HG03064 (cell line): ENCODE measurements at regions not wholly inside any gene's neighbourhood (a gene's known extent, or its start where the extent isn't known, plus 50 kb on each side); places are given as distances from the start of the nearest gene placed in this dataset.
"Not testable (repeated sequence)": the region's sequence is repeated elsewhere in the genome, so short reads cannot be mapped to it uniquely, and the experiment has no call there.

ENCODE experiments used
- ATAC-seq: cut with Tn5 transposase; IDR thresholded peaks from one replicate; pipeline ENCODE4 v1.9.1; 2021; ENCODE audit warnings: low read depth; ENCODE audit not compliant: unreplicated experiment

DNA sequence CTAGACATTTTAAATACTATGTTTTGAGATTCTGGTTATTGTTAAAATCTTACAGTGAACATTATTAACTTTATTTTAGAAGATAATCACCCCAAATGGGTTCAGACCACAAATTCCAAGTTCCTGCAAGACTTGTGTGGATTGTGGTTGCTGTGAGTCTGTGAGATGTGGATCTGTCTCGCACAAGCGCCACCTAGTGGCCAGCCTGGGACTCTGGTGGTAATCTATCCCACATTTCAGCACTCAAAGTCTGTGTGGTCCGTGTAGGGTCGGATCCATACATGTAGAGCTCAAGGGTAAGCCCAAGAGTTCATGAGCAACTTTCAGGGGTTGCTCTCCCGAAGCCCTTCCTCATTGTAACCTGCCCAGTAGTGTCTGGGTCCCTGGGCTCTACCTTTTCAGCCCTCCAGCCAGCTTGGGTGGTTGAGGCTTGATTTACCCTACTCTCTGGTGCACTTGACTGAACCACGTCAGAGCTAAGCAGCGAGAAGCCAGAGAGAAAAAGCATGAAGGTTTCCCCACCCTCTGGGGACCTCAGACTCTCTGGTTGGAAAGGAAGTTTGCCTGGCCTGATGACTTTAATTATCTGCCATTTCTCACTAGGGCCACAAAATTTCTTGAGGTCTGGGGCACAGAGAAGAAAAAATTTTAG, 129.2 kb downstream of the ARHGAP11B start:
- not testable (repeated sequence) for ATAC-seq

DNA sequence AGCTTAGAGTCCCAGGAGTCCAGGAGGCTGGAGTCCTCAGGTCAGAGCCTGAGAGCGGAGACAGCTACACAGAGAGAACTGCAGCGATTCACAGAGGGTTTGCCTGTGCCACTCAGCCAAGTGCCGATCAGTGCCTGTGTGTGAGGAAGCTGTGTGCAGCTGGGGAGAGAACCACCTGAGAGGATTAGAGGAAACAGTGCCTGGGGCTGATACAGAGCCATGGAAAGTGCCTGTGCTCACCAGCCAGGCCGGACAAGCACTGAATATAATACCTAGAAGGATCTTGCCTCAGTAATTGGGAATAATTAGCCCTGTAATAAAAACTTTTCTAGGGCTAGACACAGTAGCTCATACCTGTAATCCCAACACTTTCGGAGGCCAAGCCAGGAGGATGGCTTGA, 134.7 kb downstream of the ARHGAP11B start:
- not testable (repeated sequence) for ATAC-seq

DNA sequence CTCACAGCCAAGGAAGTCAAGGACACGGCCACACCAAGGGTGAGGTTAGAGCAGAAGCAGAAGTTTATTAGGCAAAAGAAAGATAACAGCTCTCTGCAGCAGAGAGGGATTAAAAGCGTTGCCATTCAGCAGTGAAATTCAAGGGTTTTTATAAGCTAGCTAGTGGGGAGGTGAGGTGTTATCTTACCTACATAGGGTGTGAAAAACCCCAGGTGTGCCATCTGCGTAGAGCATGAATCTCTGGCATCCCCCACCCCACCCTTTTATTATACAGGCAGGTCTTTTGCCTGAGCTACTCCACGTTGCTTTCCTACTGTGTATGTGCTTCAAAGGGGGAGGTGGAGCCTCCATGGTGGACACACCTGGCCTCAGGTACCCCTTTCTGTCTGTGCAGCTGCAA, 135.4 kb downstream of the ARHGAP11B start:
- not testable (repeated sequence) for ATAC-seq

DNA sequence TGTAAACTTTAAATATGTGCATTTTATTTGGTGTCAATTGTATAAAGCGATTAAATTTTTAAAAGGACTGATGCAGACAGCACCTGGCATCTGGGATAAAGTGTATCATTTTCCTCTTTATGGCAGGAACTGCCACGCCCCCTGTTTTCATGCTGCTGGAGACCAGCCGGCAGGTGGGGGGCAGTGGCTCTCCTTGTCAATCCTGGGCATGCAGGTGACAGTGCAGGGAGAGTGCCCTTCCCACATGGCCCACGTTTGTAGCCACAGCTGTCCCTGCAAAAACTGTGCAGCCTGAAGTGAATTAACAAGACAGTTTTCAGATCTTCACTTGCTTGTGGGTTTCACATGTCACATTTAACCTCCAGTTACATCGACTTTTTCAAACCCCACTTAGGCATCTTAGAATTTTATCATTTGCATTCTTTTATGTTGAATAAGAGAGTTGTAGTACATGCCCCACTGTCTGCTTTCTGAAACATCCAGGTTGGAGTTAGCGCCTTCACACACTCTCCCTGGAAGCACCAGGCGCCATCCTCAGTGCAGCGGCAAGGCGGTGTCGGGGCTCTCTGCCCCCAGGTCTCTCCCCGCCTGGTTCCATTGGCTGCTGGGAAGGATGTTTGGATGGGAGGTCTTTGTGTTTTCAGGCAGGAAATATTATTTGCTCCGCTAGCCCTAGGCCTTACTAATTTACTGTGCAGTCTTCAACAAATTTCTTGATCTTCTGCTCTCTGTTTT, 134.2 kb upstream of the FAN1 start:
- ATAC-seq, result not testable (repeated sequence)

DNA sequence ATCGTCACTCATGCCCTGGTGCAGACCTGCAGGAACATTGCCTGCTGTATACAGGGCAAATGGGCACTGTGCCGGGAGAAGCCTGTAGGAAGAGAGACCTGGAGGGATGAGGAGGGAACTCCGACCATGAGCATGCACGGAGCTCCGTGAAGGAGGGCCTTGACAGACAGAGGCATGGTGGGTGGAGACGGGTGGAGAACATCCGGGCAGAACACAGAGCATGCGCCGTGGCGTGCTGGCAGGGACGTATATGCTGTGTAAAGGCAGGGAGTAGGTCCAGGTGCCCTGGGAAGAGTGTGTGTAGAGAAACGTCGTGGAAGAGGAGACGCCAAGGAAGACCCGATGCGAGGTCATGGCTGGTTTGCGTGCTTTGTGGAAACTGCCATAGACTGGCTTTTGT, 133.0 kb upstream of the FAN1 start:
- ATAC-seq, result no peak

DNA sequence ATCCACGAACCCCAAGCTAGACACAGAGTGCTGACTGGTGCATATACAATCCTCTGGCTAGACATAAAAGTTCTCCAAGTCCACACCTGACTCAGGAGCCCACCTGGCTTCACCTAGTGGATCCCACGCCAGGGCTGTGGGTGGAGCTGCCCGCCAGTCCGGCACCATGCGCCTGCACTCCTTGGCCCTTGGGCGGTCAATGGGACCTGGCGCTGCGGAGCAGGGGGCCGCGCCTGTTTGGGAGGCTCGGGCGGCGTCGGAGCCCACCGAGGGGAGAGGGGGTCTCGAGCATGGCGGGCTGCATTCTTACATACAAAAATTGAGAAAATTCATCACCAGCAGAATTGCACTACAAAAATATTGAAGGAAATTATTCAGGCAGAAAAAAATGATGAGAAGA, 120.7 kb upstream of the FAN1 start:
- ATAC-seq, result no peak

DNA sequence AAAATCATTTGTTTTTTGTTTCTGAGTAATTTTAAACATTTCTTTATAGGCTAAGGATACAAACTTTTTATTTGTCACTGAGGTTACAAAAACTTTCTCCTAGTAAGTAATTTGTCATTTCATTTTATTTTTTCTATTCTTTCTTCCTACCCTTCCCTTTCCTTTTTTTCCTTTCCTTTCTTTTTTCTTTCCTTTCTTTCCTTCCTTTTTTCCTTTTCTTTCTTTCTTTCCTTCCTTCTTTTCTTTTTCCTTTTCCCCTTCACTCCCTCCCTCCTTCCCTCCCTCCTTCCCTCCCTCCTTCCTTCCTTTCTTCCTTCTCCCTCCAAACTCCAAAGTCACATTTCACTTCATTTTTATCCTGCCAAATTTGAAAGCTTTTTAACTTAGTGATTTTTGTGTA, 115.1 kb upstream of the FAN1 start:
- ATAC-seq, result no peak

DNA sequence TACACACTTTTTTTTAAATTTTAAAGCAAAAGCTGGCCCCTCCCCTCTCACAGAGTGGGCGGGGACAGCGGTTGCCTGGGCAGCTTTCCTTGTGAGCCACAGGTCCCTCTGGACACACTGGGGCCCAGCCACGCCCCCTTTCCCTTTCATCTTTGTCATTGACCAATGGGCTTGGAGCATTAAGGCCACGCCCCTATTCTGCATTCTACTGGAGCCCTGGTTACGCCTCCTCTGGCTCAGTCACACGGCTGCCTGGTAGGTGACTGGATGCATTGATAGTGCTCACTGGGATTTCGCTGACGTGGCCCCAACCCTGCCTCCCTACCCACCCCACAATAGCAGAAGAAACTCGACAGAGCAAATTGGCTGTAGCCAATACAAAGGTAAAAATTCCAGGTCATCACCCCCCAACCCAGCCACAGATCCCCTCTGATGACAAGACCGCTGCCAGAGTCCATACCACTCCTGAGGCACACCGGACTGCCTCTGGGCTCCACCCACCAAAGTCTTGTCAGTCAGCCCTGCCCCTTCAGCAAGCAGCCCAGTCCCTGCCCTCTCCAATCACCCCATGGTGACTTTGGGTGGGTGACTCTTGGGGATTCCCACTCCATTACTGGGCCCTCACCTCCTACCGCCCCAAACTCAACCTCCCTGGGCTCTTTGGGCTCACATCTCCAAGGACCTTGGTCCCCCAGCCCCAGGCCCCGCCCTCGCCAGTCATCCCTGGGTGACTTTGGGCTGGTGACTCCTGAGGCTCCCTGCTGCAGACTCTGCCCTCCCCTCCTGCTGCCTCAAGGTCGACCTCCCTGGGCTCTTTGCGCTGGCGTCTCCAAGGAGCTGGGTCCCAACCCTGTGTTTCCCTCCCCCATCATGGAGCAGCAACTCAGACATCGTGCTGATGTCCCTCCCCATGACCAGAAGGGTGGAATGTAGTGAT, 112.2 kb upstream of the FAN1 start:
- ATAC-seq, result no peak

DNA sequence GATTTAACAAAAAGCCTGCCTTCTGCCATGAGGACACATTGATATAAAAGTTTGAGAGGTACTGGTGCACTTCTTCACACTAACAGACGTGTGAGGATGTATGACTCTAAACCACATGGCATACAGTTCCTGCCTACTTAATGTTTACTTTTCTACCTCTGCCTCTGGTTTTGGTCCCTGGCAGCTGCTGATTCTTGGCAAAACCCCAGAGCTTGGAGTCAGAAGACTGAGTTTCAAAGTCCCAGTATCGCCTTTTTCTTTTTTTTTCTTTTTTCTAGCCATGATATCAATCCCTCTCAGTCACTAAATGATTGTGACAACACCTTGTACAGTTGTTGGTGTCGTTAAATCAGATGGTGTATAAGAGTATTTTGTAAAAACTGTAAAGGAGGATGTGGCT, 110.9 kb upstream of the FAN1 start:
- not testable (repeated sequence) for ATAC-seq

DNA sequence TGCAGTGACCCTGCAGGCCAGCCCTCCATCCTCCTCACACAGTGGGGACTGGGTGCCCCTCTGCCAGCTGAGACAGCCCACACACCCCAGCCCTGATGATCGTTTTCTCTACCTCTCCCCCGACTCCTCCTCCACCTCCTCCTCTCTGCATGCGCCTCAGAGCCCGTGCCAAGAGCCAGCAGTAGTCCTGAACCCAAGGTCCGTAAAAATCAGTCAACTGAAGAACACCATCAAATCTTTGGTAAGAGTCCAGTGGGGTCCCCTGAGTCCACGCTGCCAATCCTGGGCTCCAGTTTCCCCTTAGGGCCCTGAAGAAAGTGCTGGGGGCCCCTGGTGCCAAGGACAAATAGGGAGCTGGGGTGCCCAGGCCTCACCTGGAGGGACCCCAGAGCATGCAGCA, 109.3 kb upstream of the FAN1 start:
- ATAC-seq, result no peak

DNA sequence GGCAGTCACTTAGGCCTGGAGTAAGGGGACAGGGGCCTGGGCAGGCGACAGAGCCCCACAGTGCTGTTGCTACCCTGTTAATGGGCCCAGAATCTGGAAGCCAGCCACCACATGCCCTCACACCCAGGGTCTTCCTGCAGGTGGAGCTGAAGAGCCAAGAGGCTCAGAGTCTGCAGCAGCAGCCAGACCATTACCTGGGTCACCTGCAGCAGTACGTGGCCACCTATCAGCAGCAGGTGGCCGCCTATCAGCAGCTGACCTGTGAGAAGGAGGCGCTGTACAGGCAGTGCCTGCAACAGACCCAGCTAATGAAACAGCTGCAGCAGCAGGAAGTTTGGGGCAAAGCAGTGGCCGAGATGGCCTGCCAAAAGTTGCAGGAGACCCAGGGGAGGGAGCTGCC, 104.2 kb upstream of the FAN1 start:
- ATAC-seq, result not testable (repeated sequence)

DNA sequence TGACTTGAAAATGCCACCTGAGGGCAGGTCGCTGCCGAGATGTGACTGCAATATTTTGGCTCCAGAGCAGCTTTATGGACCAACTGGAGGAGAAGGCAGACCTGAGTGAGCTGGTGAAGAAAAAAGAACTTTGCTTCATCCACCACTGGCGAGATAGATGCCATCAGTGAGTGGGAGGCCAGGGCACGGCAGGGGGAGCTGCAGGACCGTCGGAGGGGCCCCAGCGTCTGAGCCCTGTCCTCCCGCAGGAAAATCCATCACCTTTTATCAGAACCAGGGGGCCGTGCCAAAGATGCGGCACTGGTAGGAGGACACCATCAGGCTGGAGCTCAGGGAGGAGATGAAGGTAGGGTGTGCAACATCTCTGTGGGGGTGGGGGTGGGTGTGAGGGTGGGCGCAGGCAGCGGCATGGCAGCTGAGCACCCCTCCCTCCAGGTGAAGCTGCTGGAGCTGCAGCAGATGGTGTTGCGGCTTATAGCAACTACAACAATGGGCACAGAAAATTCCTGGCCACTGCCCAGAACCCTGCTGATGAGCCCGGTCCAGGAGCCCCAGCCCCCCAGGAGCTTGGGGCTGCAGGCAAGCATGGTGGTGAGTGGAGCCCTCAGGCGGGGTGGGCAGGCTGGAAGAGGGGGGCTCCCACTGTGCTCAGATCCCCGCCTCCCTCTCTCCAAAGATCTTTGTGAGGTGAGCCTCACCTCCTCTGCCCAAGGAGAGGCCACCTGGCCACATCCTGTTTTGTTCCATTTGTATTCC, 102.4 kb upstream of the FAN1 start:
- ATAC-seq, result not testable (repeated sequence)

DNA sequence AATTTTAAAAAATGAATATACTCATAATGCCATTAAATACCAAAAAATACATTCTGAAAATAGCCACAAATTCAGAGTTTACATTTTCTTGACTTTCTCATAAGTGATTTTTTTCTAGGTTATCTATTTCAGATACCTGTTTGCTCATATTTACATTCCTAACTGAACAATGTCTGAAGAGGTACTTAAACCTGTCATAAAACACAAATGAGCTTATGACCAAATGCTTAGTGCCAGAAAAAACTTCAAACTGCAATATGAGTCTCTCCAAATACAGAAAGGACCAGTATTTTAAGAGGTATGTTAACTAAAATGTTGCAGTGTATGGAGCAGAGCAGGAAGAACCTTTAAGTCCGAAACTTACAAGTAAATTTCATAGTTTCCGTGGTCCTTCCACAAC, 101.7 kb upstream of the FAN1 start:
- not testable (repeated sequence) for ATAC-seq

DNA sequence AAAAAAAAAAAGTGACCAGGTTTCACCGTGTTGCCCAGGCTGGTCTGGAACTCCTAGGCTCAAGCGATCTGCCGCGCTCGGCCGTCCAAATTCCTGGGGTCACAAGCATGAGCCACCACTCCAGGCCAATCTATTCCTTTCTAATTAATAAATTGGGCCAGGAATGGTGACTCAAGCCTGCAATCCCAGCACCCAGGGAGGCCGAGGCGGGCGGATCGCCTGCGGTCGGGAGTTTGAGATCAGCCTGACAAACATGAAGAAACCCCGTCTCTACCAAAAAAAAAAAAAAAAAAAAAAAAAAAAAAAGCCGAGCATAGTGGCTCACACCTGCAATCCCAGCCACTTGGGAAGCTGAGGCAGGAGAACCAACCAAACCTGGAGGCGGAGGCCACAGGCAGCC, 100.0 kb upstream of the FAN1 start:
- not testable (repeated sequence) for ATAC-seq

DNA sequence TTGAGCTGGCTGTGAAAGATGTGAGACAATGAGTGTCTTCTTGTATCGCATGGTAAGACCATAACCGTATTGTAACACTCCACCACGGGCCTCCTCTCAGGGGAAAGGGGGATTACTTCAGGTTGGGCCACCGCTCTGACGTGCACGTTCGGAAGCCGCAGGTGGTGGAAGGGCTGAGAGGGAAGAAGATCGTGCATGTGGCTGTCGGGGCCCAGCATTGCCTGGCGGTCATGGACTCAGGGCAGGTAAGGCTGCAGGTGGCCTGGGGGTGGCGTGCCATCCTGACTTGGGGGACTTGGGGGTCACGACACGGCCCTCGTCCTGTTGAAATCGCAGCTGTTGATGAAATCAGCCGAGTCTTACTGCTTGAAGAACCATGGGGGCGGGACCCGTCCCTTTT, 87.3 kb upstream of the FAN1 start:
- no peak for ATAC-seq

DNA sequence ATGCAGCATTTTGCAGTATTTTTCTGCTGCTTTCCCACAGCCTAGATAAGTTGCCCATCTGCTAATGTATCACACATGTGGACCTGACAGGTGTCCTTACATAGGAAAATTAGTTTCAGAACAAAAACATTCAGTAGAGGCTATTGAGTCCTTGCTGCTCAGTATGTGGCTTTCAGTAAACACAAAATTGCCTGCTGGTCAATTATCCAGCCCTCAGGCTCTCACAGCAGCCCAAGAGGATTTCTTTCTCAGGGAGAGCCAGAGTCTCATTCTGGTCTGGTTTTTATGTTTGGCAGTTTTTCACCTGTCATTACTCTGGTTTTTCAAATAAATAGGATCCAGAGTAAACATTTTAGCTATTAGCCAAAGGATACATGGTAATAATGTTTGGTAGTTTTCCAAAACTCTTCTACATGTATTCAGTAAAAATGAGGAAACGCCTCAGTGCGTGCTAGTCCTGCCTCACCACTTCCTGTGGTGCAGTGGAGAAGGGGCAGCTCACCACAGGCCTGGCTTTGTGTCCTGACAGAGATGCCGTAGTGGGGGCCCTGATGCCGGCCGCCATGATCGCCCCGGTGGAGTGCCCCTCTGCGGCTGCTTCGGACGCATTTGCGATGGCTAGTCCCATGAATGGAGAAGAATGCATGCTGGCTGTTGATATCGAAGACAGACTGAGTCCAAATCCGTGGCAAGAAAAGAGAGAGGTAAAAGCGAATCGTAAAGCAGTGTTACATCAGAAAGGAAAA, 80.5 kb upstream of the FAN1 start:
- not testable (repeated sequence) for ATAC-seq

DNA sequence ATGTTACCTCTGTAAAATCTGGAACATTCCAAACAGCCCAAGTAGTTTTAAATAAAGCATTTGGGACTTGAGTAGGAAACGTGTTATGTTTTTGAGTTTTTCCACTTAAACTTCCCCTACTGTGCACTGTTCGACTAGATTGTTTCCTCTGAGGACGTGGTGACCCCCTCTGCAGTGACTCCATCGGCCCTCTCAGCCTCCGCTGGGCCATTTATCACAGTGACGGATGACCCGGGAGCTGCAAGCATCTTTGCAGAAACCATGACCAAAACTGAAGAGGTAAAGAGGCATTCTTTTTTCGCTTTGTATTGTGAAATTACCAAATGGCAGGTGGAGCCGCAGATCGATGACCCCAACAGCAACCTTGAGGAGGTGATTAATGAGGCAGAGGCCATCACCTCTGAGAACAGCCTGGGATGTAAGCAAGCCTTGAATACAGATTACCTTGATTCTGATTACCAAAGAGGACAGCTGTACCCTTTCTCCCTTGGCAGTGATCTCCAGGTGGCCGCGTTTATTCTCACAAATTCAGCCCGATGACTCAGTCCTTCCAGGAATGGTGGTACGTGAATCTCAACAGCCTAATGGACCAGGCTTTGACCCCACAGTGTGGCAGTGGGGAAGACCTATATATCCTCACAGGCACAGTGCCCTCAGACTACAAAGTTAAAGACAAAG, 79.1 kb upstream of the FAN1 start:
- ATAC-seq, result no peak

DNA sequence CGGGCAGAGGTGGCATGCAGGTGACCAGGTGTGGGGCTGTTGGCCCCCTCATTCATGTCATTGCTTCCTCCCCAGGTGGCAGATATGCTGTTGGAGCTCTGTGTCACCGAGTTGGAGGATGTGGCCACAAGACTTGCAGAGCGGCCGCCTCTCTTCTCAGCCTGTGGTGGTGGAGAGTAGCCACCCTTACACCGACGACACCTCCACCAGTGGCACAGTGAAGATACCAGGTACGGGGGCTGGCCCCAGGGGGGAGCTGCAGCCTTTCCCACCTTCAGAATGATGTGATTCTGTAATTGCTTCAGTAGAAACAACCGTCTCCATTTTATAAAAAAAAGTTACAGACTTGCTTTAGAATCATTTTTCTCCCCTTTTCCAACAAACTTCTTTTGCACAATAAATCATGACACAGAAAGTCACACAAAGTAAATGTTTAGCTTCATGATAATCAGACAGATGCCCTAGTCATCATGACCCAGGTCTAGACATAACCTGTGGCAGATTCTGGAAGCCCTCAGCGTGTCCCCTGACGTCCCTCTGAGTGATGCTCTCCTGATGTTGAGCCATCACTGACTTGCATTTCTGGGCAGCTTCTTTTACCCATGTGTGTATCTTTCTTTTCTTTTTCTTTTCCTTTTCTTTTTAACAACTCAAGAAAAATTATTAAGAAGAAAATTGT, 76.0 kb upstream of the FAN1 start:
- ATAC-seq, result no peak

DNA sequence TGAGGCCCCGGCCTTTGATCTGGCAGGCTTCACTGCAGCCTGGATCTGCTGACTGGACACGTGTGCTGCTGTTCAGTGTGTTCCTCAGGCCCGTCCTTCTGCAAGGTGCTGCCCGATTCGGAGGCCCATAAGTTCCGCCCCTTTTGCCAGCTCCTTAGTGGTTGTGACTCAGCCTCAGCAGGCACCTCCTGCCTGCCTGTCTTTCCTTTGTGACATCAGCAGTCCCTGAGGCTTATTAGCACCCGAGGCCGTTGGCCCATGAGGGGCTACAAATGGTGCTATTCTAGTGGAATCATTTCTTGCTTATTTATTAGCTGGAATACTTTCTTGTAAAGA, 75.4 kb upstream of the FAN1 start:
- not testable (repeated sequence) for ATAC-seq
